ENCODE measurements at regions not wholly inside any gene's neighbourhood (a gene's known extent, or its start where the extent isn't known, plus 50 kb on each side); places are given as distances from the start of the nearest gene placed in this dataset.

- TF ChIP-seq POLR2A (IDR thresholded peaks at IDR 0.05) (no peak), CTCF (IDR thresholded peaks at IDR 0.05) (no peak)
These were observed 76.7 kb downstream of the DISP1 start for GRCh38 chr1:222891578-222891977.

Data from right lobe of liver (tissue), 4 donors.